Erythroblast (primary cell): ENCODE measurements at regions not wholly inside any gene's neighbourhood (a gene's known extent, or its start where the extent isn't known, plus 50 kb on each side); places are given as distances from the start of the nearest gene placed in this dataset.

Experiments
- GATA1 ChIP-seq: IDR thresholded peaks from 2 replicates; pipeline ENCODE4 v1.6.1; 2011; ENCODE audit warnings: low read depth, mild to moderate bottlenecking, control low read depth, low read length, moderate library complexity
- POLR2A ChIP-seq: IDR thresholded peaks from 2 replicates; pipeline ENCODE4 v1.6.1; 2011; ENCODE audit warnings: mild to moderate bottlenecking, low read length

DNA sequence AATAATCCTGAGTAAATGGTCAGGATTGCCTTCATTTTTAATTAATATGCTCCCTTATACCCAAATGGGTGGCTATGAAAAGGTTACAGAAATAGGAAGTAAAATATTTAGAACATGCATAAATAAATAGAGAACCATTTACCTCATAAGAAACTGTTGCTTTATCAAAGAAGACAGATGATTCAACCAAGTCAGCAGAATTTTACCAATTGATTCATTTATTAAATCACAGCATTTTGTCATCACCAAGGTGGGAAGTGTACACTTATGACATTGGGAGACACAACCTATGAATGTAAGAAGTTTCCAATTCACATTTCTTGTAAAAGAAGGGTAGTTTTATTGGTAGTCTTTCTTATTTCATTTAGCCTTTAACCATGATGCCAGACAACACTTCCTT lies 870.3 kb upstream of the CHORDC1 start:
- TF ChIP-seq POLR2A (no peak), GATA1 (no peak)
